Central memory CD8-positive, alpha-beta T cell (primary cell): ENCODE measurements at regions not wholly inside any gene's neighbourhood (a gene's known extent, or its start where the extent isn't known, plus 50 kb on each side); places are given as distances from the start of the nearest gene placed in this dataset.

Source experiments
- ATAC-seq: fragments of 150-1000 bp; cut with Tn5 transposase; replicated peaks from 2 replicates; pipeline ENCODE4 v1.10.0; 2022; ENCODE audit warnings: mild to moderate bottlenecking, moderate FRiP score, moderate number of reproducible peaks; ENCODE audit not compliant: poor library complexity, severe bottlenecking; ENCODE audit errors: extremely low read depth
- DNase-seq, 2 donors: peaks; one replicate each; pipeline ENCODE4 v3.0.0; 2021; ENCODE audit warnings: low spot score in 2 of 2
- H3K27ac Mint-ChIP-seq: one replicate; pipeline ENCODE4 v1.8.0; 2022; ENCODE audit warnings: low read depth, mild to moderate bottlenecking, moderate library complexity, mixed read lengths
- H3K27me3 Mint-ChIP-seq: one replicate; pipeline ENCODE4 v1.8.0; 2022; ENCODE audit warnings: mixed read lengths
- H3K36me3 Mint-ChIP-seq: one replicate; pipeline ENCODE4 v1.8.0; 2022; ENCODE audit warnings: mild to moderate bottlenecking, moderate library complexity, mixed read lengths; ENCODE audit not compliant: insufficient read depth
- H3K4me1 Mint-ChIP-seq: one replicate; pipeline ENCODE4 v1.8.0; 2022; ENCODE audit warnings: mixed read lengths
- H3K4me3 Mint-ChIP-seq: one replicate; pipeline ENCODE4 v1.8.0; 2022; ENCODE audit warnings: mild to moderate bottlenecking, moderate library complexity, mixed read lengths
- H3K9me3 Mint-ChIP-seq: one replicate; pipeline ENCODE4 v1.8.0; 2022; ENCODE audit warnings: mixed read lengths

DNA sequence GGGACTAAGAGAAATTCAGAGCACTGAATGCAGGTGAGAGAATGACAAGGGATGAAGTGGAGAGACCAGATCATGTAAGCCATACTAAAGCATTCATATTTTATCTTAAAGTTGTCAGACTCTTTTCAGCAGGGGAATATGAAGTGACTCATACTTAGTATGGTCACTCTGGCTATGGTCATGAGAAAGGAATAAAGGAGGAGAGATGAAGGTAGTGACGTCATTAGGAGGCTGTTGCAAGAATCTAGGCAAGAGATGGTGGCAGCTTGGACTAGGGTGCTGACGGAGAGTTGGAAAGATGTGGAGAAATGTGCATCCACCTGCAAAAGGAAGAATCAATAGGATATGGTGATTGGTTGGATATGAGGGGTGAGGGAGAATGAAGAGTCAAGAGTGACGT is 203.2 kb upstream of the ACVR2A start:
- H3K27ac Mint-ChIP-seq, result no peak overlapping the region
- H3K4me3 Mint-ChIP-seq, result no peak overlapping the region
- H3K36me3 Mint-ChIP-seq, result no peaks in the 10 kb centered on the region
- no peaks in the 10 kb centered on the region for H3K9me3 Mint-ChIP-seq
- DNase-seq (no peak), ATAC-seq (no peak)
- peaks cover 8% of the 10 kb centered on the region for H3K27me3 Mint-ChIP-seq
- no peaks in the 10 kb centered on the region for H3K4me1 Mint-ChIP-seq

DNA sequence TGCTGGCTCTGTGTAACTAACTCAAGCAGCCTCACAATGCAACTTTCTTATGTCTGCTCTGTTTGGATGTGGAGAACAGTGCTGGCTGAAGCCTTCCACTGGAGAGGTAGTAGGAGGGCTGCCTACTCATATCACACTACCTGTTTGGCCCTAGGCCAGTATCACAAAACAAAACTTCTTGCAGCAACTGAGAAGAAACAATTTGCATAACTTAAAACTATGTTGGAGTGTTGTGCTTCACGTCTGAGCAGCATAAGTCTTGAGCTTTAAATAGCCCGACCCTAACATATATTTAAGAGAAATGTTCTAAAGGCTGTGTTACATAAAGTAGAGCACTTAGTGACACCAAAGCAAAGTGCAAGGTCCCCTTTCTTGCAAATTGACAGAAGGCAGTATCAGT is 204.9 kb upstream of the ACVR2A start:
- peaks cover 8% of the 10 kb centered on the region for H3K27me3 Mint-ChIP-seq
- H3K27ac Mint-ChIP-seq, result no peak overlapping the region
- DNase-seq (no peak), ATAC-seq (no peak)
- H3K4me3 Mint-ChIP-seq, result no peak overlapping the region
- H3K9me3 Mint-ChIP-seq, result no peaks in the 10 kb centered on the region
- H3K36me3 Mint-ChIP-seq, result no peaks in the 10 kb centered on the region
- H3K4me1 Mint-ChIP-seq, result no peaks in the 10 kb centered on the region

DNA sequence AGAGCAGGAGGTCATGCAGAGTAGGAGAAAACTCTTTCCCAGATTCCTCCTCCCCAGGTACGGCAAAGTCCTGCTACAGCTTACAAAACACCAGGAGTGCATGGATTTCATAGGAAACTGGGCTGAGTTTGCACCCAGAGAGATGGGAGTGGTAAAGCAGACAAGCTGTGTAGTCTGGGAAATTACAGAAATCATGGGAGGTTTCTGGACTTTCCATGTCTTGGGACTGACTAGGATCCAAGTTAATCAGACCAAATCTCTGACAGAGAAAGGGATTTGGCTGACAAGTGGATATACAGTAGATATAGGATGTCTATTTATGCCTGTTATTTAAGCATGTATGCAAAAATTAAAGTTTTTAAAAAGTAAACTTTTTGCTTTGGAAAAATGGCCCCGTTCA is 205.4 kb upstream of the ACVR2A start:
- no peaks in the 10 kb centered on the region for H3K4me1 Mint-ChIP-seq
- ATAC-seq, result no peak
- H3K4me3 Mint-ChIP-seq, result no peak overlapping the region

DNA sequence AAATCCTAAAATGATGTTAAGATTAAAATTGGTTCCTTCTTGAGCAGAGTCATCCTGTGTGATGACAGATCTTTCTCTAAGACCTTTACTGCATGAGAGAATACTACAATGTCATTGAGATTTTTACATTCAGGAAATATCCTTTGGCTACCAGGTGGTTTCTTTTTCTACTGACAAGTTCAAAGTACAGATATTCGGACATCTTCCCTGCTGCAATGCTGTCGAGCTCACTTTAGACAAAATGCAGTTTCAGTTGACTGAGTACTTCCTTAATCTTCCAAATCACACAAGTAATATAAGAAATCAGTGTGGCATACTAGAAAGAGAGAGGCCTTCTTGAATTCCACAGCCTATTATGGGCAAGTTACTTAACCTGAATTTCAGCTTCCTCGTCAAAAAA is 207.9 kb upstream of the ACVR2A start:
- ATAC-seq (no peak), DNase-seq (no peak)
- no peaks in the 10 kb centered on the region for H3K4me1 Mint-ChIP-seq
- no peak overlapping the region for H3K4me3 Mint-ChIP-seq
- H3K36me3 Mint-ChIP-seq, result no peaks in the 10 kb centered on the region
- H3K27me3 Mint-ChIP-seq, result peaks cover 8% of the 10 kb centered on the region
- no peaks in the 10 kb centered on the region for H3K9me3 Mint-ChIP-seq
- no peak overlapping the region for H3K27ac Mint-ChIP-seq

More for the DNA sequence above, 205.4 kb upstream of the ACVR2A start:
- H3K36me3 Mint-ChIP-seq, result no peaks in the 10 kb centered on the region
- H3K27me3 Mint-ChIP-seq, result peaks cover 8% of the 10 kb centered on the region
- no peak overlapping the region for H3K27ac Mint-ChIP-seq
- no peaks in the 10 kb centered on the region for H3K9me3 Mint-ChIP-seq
- DNase-seq, result no peak

DNA sequence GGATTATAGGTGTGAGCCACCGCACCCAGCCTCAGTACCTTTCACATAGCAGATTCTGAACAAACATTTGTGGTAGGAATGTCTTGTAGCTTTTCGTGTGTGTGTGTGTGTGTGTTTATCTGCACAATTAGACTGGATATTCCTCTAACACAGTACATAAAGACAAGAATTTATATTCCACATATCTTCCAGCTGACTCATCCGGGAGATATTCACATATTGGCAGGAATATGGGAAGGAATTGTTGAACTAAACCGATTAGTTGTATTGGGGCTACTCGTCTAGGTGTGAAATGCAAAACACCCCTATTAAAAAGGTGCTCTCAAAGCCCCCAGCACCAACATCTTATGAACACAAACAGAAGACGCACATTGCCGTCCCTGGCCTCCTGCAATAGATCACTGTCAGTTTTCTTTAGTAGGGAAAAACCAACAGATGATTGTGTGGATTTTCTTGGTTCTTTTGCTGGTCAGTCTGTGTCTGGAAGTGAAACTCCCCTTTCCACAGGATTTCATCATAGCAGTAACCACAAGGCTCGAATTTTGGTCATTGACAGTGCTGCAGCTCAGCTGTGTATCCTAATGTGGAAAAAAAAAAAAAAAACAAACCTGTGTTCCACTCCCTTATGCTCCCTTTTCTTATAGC is 208.5 kb upstream of the ACVR2A start:
- ATAC-seq, result no peak
- H3K27me3 Mint-ChIP-seq, result peaks cover 8% of the 10 kb centered on the region
- no peaks in the 10 kb centered on the region for H3K36me3 Mint-ChIP-seq

DNA sequence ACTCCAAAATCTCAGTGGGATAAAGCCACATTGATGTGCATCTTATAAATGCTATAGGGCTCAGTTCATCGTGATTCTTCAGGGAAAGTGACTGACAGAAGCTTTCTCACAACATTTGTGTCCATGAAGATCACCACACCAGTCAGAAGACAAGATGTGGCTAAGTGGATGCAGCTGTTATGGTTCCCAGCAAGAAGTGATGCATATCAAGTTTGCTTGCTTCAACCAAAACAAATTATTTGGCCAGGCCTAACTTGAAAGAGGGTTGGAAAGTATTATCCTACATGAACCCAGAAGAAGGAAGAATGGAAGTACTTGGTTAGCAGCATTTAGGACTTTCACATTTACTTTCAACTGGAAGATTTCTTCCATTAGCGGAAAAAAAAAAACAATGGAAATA is 210.0 kb upstream of the ACVR2A start:
- DNase-seq (no peak), ATAC-seq (no peak)
- Mint-ChIP-seq H3K4me1 (no peaks in the 10 kb centered on the region), H3K36me3 (no peaks in the 10 kb centered on the region), H3K27me3 (peaks cover 8% of the 10 kb centered on the region), H3K27ac (no peak overlapping the region), H3K9me3 (peaks cover 4% of the 10 kb centered on the region), H3K4me3 (no peak overlapping the region)

More for the DNA sequence above, 208.5 kb upstream of the ACVR2A start:
- Mint-ChIP-seq H3K27ac (no peak overlapping the region), H3K4me3 (no peak overlapping the region), H3K9me3 (no peaks in the 10 kb centered on the region), H3K4me1 (no peaks in the 10 kb centered on the region)
- no peak for DNase-seq

DNA sequence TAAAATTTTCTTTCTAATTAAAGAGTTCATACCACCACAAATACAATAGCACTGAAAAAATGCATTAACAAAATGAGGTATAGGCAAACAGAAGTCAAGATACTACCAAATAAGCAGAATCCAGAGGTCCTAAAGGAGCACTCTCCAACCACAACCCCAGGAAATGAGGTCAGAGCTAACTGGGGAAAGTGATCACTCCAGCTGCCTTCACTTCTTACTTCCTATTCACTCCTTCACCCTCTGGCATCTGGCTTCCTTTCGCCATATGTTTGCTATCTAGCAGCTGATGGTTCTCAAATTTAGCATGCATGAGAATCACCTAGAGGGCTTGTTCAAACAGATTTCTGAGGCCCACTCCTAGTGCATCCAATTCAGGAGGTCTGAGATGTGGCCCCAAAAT is 212.6 kb upstream of the ACVR2A start:
- H3K9me3 Mint-ChIP-seq, result peaks cover 5% of the 10 kb centered on the region
- H3K27ac Mint-ChIP-seq, result no peak overlapping the region
- H3K4me3 Mint-ChIP-seq, result no peak overlapping the region
- no peaks in the 10 kb centered on the region for H3K36me3 Mint-ChIP-seq
- DNase-seq (no peak), ATAC-seq (no peak)
- no peaks in the 10 kb centered on the region for H3K27me3 Mint-ChIP-seq
- no peaks in the 10 kb centered on the region for H3K4me1 Mint-ChIP-seq

DNA sequence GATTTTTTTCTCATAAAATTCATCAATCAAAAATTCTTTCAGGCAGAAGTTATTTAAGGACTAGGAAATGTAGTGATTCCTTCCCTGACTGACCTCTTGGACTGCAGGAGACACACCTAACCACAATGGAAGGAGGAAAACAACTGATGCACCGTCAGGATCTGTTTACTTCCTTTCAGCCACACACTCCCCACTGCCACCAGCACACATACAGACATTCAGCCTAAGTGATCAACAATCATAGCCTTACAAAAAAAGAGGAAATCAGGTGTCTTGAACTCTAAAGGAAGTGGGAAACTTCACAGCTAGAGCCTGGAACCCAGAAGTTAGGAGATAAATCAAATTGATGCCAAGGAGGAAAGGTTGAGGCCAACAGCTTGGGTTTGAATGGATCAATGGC is 213.5 kb upstream of the ACVR2A start:
- DNase-seq (no peak), ATAC-seq (no peak)
- Mint-ChIP-seq H3K4me3 (no peak overlapping the region), H3K27ac (no peak overlapping the region), H3K27me3 (no peaks in the 10 kb centered on the region), H3K36me3 (no peaks in the 10 kb centered on the region), H3K4me1 (no peaks in the 10 kb centered on the region), H3K9me3 (peaks cover 5% of the 10 kb centered on the region)

DNA sequence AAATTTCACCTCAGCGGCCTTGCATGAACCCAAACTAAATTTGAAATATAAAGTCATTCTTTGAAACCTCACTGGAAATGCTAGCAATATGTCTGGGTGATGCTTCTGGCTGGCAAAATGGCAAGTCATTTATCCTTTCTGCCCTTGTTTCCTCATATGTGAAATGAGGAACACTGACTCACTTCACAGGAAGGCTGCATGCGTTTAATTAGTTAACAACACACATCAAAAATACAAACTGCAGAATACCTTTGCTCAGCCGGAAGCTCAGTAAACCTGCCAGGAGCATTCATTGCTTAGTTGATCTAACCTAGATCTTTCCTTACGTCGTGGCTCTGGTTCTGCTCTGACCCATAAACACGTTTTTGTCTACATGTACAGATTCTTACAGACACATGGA is 214.2 kb upstream of the ACVR2A start:
- Mint-ChIP-seq H3K4me1 (no peaks in the 10 kb centered on the region), H3K27ac (no peak overlapping the region), H3K4me3 (no peak overlapping the region), H3K9me3 (peaks cover 5% of the 10 kb centered on the region), H3K36me3 (no peaks in the 10 kb centered on the region), H3K27me3 (no peaks in the 10 kb centered on the region)
- no peak for ATAC-seq
- no peak for DNase-seq

DNA sequence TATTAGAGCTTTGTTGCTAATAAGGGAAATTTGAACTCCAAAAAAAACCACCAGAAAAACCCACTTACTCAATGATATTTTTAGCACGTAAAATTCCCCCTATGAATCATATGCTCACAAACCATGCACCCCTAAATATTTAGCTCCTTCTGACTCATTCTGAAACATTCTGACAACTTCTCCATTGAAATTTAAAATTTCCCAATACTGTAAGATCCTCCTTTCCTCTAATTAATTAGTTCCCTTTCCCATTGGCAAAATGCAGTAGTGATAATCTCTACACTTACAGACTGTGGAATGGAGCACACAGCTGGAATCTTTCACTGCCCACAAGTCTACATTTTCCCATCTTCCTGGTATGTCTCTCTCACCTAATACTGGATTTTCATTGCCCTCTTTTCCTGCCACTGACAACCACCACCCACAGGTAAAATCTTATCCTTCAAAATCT is 215.8 kb upstream of the ACVR2A start:
- H3K27me3 Mint-ChIP-seq, result no peaks in the 10 kb centered on the region
- ATAC-seq (no peak), DNase-seq (no peak)
- no peak overlapping the region for H3K4me3 Mint-ChIP-seq
- no peak overlapping the region for H3K27ac Mint-ChIP-seq
- peaks cover 1% of the 10 kb centered on the region for H3K36me3 Mint-ChIP-seq
- H3K9me3 Mint-ChIP-seq, result peaks cover 5% of the 10 kb centered on the region
- H3K4me1 Mint-ChIP-seq, result no peaks in the 10 kb centered on the region

DNA sequence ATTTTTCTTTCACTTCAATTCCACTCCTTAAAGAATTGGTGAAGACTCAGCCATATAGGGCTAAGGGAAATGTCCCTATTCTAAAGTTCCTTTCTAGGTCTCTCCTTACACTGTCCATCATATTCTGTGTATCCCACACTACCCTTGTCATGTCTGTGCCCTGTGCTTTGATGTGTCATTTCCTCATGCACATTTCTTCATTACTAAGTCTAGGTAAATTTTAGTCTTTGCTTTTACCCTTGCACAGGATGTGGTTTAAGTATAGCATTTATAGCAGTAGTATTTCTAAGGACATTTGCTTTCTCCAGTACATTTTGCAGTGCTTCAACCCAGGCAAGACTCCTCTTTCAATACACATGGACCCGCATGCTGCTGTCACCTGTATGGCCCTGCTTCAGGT is 221.5 kb upstream of the ACVR2A start:
- no peak for DNase-seq

DNA sequence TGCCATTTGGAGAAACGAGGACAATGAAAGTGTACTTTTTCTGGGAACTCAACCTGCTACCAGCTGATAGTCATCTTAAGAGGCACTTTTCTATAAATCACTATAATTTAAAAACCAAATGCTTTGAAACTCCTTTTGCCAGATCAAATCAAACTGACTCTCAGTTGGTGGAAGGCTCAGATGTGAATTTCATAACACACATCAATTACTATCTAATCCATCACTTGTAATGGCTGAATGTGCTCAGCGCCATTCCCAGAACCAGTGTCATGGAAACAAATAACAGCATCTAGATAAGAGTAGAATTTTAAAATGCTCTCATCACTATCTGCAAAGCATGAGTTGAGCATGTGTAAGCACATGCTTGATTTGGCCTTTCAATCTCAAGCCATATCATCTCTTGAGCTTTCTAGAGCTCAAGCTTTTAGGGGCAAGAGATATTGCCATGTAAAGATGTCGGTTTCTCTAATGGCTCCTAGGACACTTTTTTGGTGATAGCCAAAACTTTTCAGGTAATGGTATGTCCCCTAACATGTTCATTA is 223.1 kb upstream of the ACVR2A start:
- ATAC-seq (no peak), DNase-seq (no peak)
- Mint-ChIP-seq H3K27ac (no peak overlapping the region), H3K27me3 (no peaks in the 10 kb centered on the region), H3K4me3 (no peak overlapping the region), H3K36me3 (peaks cover 2% of the 10 kb centered on the region), H3K9me3 (no peaks in the 10 kb centered on the region), H3K4me1 (no peaks in the 10 kb centered on the region)

More for the DNA sequence above, 221.5 kb upstream of the ACVR2A start:
- H3K4me3 Mint-ChIP-seq, result no peak overlapping the region
- H3K27ac Mint-ChIP-seq, result no peak overlapping the region
- H3K4me1 Mint-ChIP-seq, result no peaks in the 10 kb centered on the region
- no peaks in the 10 kb centered on the region for H3K27me3 Mint-ChIP-seq
- H3K36me3 Mint-ChIP-seq, result peaks cover 2% of the 10 kb centered on the region
- ATAC-seq, result peak; percentile 40
- H3K9me3 Mint-ChIP-seq, result no peaks in the 10 kb centered on the region

DNA sequence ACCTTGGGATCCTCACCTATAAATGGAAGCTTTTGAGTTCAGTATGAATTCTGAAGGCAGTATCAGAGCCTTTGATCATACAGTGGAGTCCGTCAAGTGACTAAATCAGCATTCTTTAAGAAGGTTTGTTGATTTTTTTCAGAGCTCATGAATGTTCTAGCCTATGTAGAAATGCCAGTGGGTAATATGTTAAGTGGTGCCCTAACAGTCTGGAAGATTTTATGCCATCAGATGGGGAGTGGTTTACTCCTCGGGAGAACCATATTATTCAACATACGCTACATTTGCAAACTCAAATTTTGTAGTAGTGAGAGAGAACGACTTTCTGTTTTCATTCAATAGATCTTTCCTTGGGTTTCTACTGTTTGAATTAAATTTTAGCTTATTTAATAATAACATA is 225.0 kb upstream of the ACVR2A start:
- peaks cover 2% of the 10 kb centered on the region for H3K36me3 Mint-ChIP-seq
- no peaks in the 10 kb centered on the region for H3K4me1 Mint-ChIP-seq
- no peak overlapping the region for H3K4me3 Mint-ChIP-seq
- ATAC-seq (no peak), DNase-seq (no peak)
- no peak overlapping the region for H3K27ac Mint-ChIP-seq
- no peaks in the 10 kb centered on the region for H3K9me3 Mint-ChIP-seq
- no peaks in the 10 kb centered on the region for H3K27me3 Mint-ChIP-seq
